GM23338 (cell line): ENCODE measurements at regions not wholly inside any gene's neighbourhood (a gene's known extent, or its start where the extent isn't known, plus 50 kb on each side); places are given as distances from the start of the nearest gene placed in this dataset.

ENCODE experiments used
- ATAC-seq: fragments of 200-7000 bp; cut with Tn5 transposase; 3 replicates; pipeline ENCODE4 v1.9.1; 2020
- DNase-seq: peaks from one replicate; pipeline ENCODE4 v3.0.0-alpha.2; 2015; ENCODE audit warnings: low spot score
- H2AFZ ChIP-seq: fragments of 200-600 bp; sonication (generic); 2 replicates; pipeline ENCODE4 v1.8.0; 2016; ENCODE audit warnings: antibody characterized with exemption, mild to moderate bottlenecking, moderate library complexity
- H3F3A ChIP-seq: fragments of 200-600 bp; sonication (generic); replicated peaks from 2 replicates; pipeline ENCODE4 v1.8.0; 2017; ENCODE audit warnings: antibody characterized with exemption, mixed run types, low read depth
- H3K27ac ChIP-seq: fragments of 200-600 bp; sonication (generic); 2 replicates; pipeline ENCODE4 v1.6.1; 2016; ENCODE audit warnings: low read depth
- H3K27me3 ChIP-seq: fragments of 200-600 bp; sonication (generic); 2 replicates; pipeline ENCODE4 v1.8.0; 2016; ENCODE audit warnings: mild to moderate bottlenecking, mixed run types, moderate library complexity; ENCODE audit not compliant: insufficient read depth
- H3K36me3 ChIP-seq: fragments of 200-600 bp; sonication (generic); 2 replicates; pipeline ENCODE4 v1.8.0; 2016; ENCODE audit warnings: mild to moderate bottlenecking; ENCODE audit not compliant: insufficient read depth
- H3K4me1 ChIP-seq: fragments of 200-600 bp; sonication (generic); 2 replicates; pipeline ENCODE4 v1.8.0; 2016; ENCODE audit warnings: mild to moderate bottlenecking, moderate library complexity; ENCODE audit not compliant: insufficient read depth
- H3K4me2 ChIP-seq: fragments of 200-600 bp; sonication (generic); 2 replicates; pipeline ENCODE4 v1.7.1; 2017; ENCODE audit warnings: mixed run types
- H3K4me3 ChIP-seq: fragments of 200-600 bp; sonication (generic); 2 replicates; pipeline ENCODE4 v1.6.1; 2016; ENCODE audit warnings: mixed run types
- H3K79me2 ChIP-seq: fragments of 200-600 bp; sonication (generic); replicated peaks from 2 replicates; pipeline ENCODE4 v1.8.0; 2017; ENCODE audit warnings: mild to moderate bottlenecking; ENCODE audit not compliant: insufficient read depth
- H3K9me2 ChIP-seq: fragments of 200-600 bp; sonication (generic); 2 replicates; pipeline ENCODE4 v1.8.0; 2017; ENCODE audit not compliant: insufficient read depth
- H4K20me1 ChIP-seq: fragments of 200-600 bp; sonication (generic); replicated peaks from 2 replicates; pipeline ENCODE4 v1.8.0; 2017; ENCODE audit warnings: mild to moderate bottlenecking; ENCODE audit not compliant: insufficient read depth
- H3K27ac Mint-ChIP-seq: 2 replicates; pipeline ENCODE4 v1.8.0; 2020; ENCODE audit warnings: inconsistent platforms, mild to moderate bottlenecking, moderate library complexity, mixed read lengths
- H3K27me3 Mint-ChIP-seq: 3 replicates; pipeline ENCODE4 v1.8.0; 2022; ENCODE audit warnings: low read depth, mild to moderate bottlenecking, moderate library complexity, mixed read lengths, inconsistent platforms; ENCODE audit not compliant: insufficient read depth, poor library complexity
- H3K36me3 Mint-ChIP-seq: 3 replicates; pipeline ENCODE4 v1.8.0; 2021; ENCODE audit warnings: low read depth, mild to moderate bottlenecking, inconsistent platforms, moderate library complexity, mixed read lengths
- H3K4me1 Mint-ChIP-seq: 3 replicates; pipeline ENCODE4 v1.8.0; 2020; ENCODE audit warnings: mild to moderate bottlenecking, inconsistent platforms, mixed read lengths
- H3K4me3 Mint-ChIP-seq: 3 replicates; pipeline ENCODE4 v1.8.0; 2021; ENCODE audit warnings: moderate library complexity, mild to moderate bottlenecking, inconsistent platforms, mixed read lengths
- H3K9me3 Mint-ChIP-seq: 3 replicates; pipeline ENCODE4 v1.8.0; 2020; ENCODE audit warnings: moderate library complexity, mild to moderate bottlenecking, inconsistent platforms, mixed read lengths
- CREB1 ChIP-seq: fragments of 250-450 bp; sonication (Bioruptor Pico); IDR thresholded peaks from 2 replicates; pipeline ENCODE4 v1.5.0; 2020; ENCODE audit warnings: low read depth, mild to moderate bottlenecking, moderate library complexity
- EZH2 ChIP-seq: fragments of 200-600 bp; sonication (generic); IDR thresholded peaks from one replicate; pipeline ENCODE4 v1.8.0; 2017; ENCODE audit warnings: antibody characterized with exemption, mild to moderate bottlenecking, low read depth; ENCODE audit not compliant: unreplicated experiment
- EZH2phosphoT487 ChIP-seq: fragments of 200-600 bp; sonication (generic); IDR thresholded peaks from one replicate; pipeline ENCODE4 v1.8.1; 2018; ENCODE audit warnings: antibody characterized with exemption; ENCODE audit not compliant: unreplicated experiment
- JUNB ChIP-seq: IDR thresholded peaks from one replicate; pipeline ENCODE4 v1.6.1; 2016; ENCODE audit warnings: antibody characterized with exemption; ENCODE audit not compliant: unreplicated experiment
- NANOG ChIP-seq: IDR thresholded peaks from 2 replicates; pipeline ENCODE4 v1.6.1; 2016; ENCODE audit warnings: antibody characterized with exemption, borderline replicate concordance
- POLR2AphosphoS5 ChIP-seq: IDR thresholded peaks from 2 replicates; pipeline ENCODE4 v1.6.1; 2016; ENCODE audit warnings: antibody characterized with exemption, low read depth
- STAT1 ChIP-seq: IDR thresholded peaks from one replicate; pipeline ENCODE4 v1.6.1; 2016; ENCODE audit warnings: antibody characterized with exemption; ENCODE audit not compliant: unreplicated experiment
- ZNF114 ChIP-seq: fragments of 250-450 bp; sonication (Bioruptor Pico); IDR thresholded peaks from 2 replicates; pipeline ENCODE4 v1.5.0; 2020; ENCODE audit warnings: mild to moderate bottlenecking, moderate library complexity
- ZNF331 ChIP-seq: fragments of 250-450 bp; sonication (Bioruptor Pico); IDR thresholded peaks from 2 replicates; pipeline ENCODE4 v1.5.0; 2020; ENCODE audit warnings: low read depth, mild to moderate bottlenecking, moderate library complexity
- TF ChIP-seq, protein P1 (sequence below): IDR thresholded peaks from one replicate; pipeline ENCODE4 v1.6.1; 2018; ENCODE audit warnings: antibody characterized with exemption; ENCODE audit not compliant: unreplicated experiment
- TF ChIP-seq, protein P2 (sequence below), 2 experiments: fragments of 200-600 bp in 1 of 2; sonication (generic) in 1 of 2; conservative IDR thresholded peaks; 2 replicates each; pipeline versions ENCODE4 v1.5.1 to v1.6.1; 2016 to 2017; ENCODE audit warnings: antibody characterized with exemption in 2 of 2, low read depth in 2 of 2, mild to moderate bottlenecking in 2 of 2, moderate library complexity in 1 of 2
- TF ChIP-seq, protein P3 (sequence below): fragments of 250-450 bp; sonication (Bioruptor Pico); IDR thresholded peaks from 2 replicates; pipeline ENCODE4 v1.5.0; 2020; ENCODE audit warnings: mild to moderate bottlenecking, moderate library complexity
- TF ChIP-seq, protein P4 (sequence below): IDR thresholded peaks from 2 replicates; pipeline ENCODE4 v1.6.1; 2016; ENCODE audit warnings: antibody characterized with exemption

DNA sequence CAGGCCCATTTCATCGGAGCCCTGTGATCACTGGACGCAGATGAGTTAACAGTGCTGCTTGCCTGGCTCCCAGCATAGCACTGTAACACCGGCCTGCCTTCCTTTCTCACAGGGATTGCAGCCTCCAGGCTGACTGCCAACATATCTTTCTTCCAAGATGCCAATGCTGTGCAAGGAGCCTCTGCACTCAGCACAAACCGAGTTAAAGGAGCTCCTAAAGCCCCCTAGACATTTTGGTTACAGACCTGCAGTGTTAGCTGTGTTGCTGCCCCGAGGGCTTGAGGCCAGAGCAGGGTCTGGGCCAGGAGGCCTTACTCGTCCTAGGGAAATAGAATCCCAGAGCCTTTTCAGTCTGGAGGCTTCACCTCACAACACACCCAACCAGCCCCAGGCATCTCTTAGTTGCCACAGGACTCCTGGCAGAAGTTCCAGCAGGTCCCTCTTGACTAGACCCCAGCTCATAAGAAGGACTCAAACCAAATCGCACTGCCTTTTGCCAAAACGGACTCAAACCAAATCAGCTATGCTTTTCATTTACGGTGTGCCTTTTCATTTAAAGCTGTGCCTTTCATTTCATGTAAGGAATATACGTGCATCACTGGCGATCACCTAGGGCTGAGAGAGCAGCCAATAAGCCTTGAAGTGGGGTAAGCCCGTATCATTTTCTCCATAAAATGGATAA, 58.4 kb upstream of the EML4 start:
- Mint-ChIP-seq H3K4me3 (no peak overlapping the region), H3K4me1 (peaks cover 9% of the 10 kb centered on the region), H3K9me3 (no peaks in the 10 kb centered on the region), H3K36me3 (no peaks in the 10 kb centered on the region), H3K27ac (no peak overlapping the region), H3K27me3 (no peaks in the 10 kb centered on the region)
- Histone ChIP-seq H4K20me1 (no peaks in the 10 kb centered on the region), H3K4me3 (no peak overlapping the region), H3K4me1 (peaks cover 13% of the 10 kb centered on the region), H3K9me2 (peaks cover 3% of the 10 kb centered on the region; the same call in 1 of the 2 replicates), H3K27me3 (no peaks in the 10 kb centered on the region), H3F3A (no peaks in the 10 kb centered on the region), H3K36me3 (no peaks in the 10 kb centered on the region), H3K4me2 (no peak overlapping the region), H3K79me2 (no peaks in the 10 kb centered on the region), H2AFZ (peak overlapping the region; percentile 5; the same call in 1 of the 2 replicates), H3K27ac (no peak overlapping the region)
- peak; percentile 57 for ATAC-seq
- DNase-seq: no peak
- TF ChIP-seq, protein P1, sequence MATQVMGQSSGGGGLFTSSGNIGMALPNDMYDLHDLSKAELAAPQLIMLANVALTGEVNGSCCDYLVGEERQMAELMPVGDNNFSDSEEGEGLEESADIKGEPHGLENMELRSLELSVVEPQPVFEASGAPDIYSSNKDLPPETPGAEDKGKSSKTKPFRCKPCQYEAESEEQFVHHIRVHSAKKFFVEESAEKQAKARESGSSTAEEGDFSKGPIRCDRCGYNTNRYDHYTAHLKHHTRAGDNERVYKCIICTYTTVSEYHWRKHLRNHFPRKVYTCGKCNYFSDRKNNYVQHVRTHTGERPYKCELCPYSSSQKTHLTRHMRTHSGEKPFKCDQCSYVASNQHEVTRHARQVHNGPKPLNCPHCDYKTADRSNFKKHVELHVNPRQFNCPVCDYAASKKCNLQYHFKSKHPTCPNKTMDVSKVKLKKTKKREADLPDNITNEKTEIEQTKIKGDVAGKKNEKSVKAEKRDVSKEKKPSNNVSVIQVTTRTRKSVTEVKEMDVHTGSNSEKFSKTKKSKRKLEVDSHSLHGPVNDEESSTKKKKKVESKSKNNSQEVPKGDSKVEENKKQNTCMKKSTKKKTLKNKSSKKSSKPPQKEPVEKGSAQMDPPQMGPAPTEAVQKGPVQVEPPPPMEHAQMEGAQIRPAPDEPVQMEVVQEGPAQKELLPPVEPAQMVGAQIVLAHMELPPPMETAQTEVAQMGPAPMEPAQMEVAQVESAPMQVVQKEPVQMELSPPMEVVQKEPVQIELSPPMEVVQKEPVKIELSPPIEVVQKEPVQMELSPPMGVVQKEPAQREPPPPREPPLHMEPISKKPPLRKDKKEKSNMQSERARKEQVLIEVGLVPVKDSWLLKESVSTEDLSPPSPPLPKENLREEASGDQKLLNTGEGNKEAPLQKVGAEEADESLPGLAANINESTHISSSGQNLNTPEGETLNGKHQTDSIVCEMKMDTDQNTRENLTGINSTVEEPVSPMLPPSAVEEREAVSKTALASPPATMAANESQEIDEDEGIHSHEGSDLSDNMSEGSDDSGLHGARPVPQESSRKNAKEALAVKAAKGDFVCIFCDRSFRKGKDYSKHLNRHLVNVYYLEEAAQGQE: no peak
- TF ChIP-seq, protein P2, sequence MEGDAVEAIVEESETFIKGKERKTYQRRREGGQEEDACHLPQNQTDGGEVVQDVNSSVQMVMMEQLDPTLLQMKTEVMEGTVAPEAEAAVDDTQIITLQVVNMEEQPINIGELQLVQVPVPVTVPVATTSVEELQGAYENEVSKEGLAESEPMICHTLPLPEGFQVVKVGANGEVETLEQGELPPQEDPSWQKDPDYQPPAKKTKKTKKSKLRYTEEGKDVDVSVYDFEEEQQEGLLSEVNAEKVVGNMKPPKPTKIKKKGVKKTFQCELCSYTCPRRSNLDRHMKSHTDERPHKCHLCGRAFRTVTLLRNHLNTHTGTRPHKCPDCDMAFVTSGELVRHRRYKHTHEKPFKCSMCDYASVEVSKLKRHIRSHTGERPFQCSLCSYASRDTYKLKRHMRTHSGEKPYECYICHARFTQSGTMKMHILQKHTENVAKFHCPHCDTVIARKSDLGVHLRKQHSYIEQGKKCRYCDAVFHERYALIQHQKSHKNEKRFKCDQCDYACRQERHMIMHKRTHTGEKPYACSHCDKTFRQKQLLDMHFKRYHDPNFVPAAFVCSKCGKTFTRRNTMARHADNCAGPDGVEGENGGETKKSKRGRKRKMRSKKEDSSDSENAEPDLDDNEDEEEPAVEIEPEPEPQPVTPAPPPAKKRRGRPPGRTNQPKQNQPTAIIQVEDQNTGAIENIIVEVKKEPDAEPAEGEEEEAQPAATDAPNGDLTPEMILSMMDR (conservative IDR thresholded peaks at IDR 0.05; ENCODE audit: low read depth in 2 of 2): no peak
- no peak for TF ChIP-seq STAT1
- TF ChIP-seq ZNF114 (CRISPR knock-in tag): no peak
- no peak for TF ChIP-seq EZH2phosphoT487
- no peak for TF ChIP-seq EZH2
- TF ChIP-seq ZNF331: no peak
- TF ChIP-seq, protein P3, sequence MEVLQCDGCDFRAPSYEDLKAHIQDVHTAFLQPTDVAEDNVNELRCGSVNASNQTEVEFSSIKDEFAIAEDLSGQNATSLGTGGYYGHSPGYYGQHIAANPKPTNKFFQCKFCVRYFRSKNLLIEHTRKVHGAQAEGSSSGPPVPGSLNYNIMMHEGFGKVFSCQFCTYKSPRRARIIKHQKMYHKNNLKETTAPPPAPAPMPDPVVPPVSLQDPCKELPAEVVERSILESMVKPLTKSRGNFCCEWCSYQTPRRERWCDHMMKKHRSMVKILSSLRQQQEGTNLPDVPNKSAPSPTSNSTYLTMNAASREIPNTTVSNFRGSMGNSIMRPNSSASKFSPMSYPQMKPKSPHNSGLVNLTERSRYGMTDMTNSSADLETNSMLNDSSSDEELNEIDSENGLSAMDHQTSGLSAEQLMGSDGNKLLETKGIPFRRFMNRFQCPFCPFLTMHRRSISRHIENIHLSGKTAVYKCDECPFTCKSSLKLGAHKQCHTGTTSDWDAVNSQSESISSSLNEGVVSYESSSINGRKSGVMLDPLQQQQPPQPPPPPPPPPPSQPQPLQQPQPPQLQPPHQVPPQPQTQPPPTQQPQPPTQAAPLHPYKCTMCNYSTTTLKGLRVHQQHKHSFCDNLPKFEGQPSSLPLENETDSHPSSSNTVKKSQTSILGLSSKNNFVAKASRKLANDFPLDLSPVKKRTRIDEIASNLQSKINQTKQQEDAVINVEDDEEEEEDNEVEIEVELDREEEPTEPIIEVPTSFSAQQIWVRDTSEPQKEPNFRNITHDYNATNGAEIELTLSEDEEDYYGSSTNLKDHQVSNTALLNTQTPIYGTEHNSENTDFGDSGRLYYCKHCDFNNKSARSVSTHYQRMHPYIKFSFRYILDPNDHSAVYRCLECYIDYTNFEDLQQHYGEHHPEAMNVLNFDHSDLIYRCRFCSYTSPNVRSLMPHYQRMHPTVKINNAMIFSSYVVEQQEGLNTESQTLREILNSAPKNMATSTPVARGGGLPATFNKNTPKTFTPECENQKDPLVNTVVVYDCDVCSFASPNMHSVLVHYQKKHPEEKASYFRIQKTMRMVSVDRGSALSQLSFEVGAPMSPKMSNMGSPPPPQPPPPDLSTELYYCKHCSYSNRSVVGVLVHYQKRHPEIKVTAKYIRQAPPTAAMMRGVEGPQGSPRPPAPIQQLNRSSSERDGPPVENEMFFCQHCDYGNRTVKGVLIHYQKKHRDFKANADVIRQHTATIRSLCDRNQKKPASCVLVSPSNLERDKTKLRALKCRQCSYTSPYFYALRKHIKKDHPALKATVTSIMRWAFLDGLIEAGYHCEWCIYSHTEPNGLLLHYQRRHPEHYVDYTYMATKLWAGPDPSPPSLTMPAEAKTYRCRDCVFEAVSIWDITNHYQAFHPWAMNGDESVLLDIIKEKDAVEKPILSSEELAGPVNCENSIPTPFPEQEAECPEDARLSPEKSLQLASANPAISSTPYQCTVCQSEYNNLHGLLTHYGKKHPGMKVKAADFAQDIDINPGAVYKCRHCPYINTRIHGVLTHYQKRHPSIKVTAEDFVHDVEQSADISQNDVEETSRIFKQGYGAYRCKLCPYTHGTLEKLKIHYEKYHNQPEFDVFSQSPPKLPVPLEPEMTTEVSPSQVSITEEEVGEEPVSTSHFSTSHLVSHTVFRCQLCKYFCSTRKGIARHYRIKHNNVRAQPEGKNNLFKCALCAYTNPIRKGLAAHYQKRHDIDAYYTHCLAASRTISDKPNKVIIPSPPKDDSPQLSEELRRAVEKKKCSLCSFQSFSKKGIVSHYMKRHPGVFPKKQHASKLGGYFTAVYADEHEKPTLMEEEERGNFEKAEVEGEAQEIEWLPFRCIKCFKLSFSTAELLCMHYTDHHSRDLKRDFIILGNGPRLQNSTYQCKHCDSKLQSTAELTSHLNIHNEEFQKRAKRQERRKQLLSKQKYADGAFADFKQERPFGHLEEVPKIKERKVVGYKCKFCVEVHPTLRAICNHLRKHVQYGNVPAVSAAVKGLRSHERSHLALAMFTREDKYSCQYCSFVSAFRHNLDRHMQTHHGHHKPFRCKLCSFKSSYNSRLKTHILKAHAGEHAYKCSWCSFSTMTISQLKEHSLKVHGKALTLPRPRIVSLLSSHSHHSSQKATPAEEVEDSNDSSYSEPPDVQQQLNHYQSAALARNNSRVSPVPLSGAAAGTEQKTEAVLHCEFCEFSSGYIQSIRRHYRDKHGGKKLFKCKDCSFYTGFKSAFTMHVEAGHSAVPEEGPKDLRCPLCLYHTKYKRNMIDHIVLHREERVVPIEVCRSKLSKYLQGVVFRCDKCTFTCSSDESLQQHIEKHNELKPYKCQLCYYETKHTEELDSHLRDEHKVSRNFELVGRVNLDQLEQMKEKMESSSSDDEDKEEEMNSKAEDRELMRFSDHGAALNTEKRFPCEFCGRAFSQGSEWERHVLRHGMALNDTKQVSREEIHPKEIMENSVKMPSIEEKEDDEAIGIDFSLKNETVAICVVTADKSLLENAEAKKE: no peak
- no peak for TF ChIP-seq NANOG
- TF ChIP-seq JUNB: no peak
- no peak for TF ChIP-seq CREB1 (CRISPR knock-in tag)
- TF ChIP-seq, protein P4, sequence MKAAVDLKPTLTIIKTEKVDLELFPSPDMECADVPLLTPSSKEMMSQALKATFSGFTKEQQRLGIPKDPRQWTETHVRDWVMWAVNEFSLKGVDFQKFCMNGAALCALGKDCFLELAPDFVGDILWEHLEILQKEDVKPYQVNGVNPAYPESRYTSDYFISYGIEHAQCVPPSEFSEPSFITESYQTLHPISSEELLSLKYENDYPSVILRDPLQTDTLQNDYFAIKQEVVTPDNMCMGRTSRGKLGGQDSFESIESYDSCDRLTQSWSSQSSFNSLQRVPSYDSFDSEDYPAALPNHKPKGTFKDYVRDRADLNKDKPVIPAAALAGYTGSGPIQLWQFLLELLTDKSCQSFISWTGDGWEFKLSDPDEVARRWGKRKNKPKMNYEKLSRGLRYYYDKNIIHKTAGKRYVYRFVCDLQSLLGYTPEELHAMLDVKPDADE: no peak
- no peak for TF ChIP-seq POLR2AphosphoS5
